NCI-H2029 (cell line): ENCODE measurements at regions not wholly inside any gene's neighbourhood (a gene's known extent, or its start where the extent isn't known, plus 50 kb on each side); places are given as distances from the start of the nearest gene placed in this dataset.

Source experiments
- DNase-seq: peaks from one replicate; lab custom pipeline; 2025; lab: John Stamatoyannopoulos, UW

- DNase-seq, result no peak
Measured at GRCh38 chr22:27123880-27124279, 466.5 kb downstream of the MIAT start.

DNA sequence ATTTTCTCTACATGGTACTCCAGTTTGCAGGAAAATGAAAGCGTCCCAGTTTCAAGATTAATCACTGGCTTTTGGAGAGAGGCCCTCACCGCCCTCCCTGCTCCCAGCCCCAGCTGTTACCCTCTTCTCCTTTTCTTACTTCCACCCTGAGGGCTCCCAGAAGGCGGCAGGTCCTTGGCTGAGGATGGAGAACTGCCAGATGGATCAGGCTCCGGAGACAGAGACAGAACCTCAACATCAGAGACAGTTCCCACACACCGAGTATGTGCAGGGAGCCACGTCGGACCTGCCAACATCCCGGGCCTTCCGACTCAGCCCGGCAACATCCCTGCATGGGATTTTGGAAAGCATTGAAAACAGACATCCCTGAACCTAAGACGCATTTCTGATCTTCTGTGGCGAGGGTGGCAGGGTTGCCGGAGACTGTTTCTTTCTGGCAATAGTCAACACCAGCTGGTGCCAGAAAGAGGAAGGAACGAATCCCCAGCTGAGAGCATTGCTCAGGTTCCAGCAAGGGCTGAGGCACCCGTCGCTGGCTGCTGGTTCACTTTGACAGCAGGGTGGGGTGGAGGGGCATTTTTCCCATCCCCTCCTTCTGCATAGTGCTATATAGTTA is 467.1 kb downstream of the MIAT start:
- DNase-seq, result no peak

DNA sequence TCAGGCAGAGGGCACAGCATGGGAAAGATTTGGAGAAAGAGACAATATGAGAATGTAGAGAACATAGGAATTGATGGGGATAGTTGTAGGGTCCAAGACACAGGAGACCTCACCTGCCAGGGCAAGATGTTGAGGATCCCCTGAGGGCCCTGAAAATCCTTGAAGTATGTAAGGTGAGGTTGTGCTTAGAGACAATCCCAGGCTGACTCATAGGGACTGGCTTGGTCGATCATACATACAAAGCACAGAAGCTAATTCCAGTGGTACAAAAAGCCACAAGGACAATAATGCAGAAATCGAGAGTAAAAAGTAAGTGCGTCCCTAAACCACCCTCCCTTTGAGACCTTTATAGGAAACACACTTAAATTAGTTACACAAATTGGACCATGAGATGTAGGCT is 468.2 kb downstream of the MIAT start:
- DNase-seq, result no peak

GRCh38 chr22:27127911-27128310 is 470.5 kb downstream of the MIAT start:
- DNase-seq, result no peak

DNA sequence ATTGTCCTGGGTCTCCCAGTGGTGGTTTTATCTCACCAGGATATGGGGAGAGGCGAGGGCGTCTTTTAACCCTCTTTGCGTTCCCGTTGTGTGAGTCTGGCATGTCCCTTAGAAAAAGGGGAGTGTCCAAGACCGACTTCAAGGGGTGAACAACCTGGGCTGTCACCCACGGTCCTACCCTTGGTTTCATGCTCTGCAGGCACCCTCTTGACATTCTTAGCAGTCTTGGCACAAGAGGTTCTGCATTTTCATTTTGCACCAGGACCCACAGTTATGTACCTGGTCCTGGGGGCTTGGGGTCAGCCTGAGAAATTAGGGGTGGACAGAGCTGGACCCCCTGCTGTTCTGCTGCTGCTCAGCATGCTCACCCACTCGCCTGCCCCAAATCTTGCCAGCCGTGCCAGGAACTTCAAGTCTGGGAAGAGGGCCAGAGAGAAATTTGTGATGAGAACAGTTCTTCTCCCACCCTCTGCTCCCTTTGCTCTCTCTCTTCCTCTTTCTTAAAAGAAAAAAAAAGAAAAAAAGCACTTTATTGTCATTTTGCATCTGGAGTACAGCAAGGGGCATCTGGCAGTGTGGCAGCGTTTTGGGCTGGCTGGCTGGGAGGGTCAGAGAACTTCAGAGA is 471.2 kb downstream of the MIAT start:
- no peak for DNase-seq

GRCh38 chr22:27129266-27129665 is 471.9 kb downstream of the MIAT start:
- DNase-seq, result no peak

DNA sequence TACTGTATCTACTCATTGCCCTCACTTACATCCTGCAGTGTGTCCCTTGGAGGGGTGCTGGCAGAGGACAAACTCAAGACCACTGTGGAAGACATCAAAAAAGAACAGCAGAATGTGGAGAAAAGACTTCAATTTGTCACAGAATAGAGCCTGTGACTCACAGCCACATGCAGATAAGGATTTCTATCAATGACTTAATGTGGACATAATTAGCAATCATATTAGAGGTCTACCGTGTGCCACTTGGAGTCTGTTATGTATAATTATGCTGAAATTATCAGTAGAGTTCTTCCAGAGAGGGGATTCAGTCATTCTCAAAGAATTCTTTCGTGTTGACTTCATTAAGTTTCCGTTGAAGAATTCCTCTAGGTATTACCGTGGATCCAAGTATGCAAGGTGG is 473.5 kb downstream of the MIAT start:
- DNase-seq, result no peak

DNA sequence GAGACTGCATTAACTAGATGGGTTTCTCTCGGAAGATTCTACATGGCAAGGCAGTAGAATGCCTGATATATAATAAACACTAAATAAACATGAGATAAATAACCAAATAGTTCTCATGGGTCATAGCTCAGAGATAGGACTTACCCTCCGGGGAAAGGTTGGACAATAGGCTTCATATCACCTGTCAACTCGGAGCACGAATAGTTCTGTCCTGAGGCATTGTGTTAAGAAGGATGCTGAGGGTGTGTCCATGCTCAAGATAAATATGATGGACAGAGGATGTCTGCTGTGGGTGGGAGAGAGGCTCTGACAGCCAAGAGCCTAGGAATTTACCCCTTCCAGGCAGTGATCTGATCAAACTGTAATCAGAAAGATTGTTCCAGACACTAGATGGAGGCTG is 474.0 kb downstream of the MIAT start:
- DNase-seq, result no peak

DNA sequence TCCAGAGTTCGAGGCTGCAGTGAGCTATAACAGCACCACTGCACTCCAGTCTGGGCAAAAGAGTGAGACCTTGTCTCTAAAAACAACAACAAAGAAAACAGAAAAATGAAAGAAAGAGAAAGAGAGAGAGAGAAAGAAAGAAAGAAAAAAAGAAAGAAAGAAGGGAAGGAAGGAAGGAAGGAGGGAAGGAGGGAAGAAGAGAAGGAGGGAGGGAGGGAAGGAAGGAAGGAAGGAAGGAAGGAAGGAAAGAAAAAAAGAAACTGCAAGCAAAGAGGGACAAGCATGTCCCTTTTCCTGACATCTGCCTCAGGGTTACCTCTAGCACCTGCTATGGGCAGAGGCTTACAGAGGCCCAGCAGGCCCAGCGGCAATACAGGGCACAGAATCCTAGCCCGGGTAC is 475.0 kb downstream of the MIAT start:
- DNase-seq, result no peak

DNA sequence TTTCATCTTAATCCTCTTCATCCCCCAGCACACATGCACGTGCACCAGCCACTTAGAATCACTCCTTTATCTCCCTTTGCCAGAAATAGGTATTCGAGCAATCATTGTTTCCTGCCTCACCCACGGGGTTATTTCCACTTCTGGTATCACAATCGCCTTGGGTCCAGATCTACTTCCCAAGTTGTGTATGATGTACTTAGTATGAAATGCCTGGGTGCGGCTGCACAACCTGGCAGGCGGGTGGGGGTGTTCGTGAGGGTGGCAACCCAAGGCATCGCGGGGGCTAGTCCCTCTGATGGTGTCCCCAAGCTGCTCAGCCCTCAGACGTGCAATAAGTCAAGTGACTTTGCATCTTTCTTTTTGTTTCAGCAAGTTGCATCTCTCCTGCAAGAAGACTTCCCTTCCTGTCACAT is 475.6 kb downstream of the MIAT start:
- no peak for DNase-seq

- DNase-seq, result no peak
Measured at GRCh38 chr22:27133681-27134314, 476.4 kb downstream of the MIAT start.

DNA sequence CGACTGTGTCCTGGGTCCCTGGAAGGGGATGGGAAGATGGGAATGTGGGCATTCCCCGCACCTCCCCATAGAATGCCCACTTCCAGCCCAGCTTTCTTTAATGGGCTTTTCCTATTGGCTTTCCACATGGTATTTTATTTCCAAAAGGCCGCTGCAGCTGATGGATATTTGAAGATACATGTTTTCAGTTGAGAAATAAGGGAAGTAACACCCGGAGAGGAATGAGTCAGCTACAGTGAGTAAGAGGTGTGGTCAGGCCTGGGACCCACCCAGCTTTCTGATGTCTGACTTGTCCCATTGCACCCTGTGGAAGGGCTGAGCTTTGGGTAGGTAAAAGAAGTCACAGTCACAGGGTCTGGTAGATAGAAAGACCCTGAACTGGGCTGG is 476.9 kb downstream of the MIAT start:
- DNase-seq, result no peak

DNA sequence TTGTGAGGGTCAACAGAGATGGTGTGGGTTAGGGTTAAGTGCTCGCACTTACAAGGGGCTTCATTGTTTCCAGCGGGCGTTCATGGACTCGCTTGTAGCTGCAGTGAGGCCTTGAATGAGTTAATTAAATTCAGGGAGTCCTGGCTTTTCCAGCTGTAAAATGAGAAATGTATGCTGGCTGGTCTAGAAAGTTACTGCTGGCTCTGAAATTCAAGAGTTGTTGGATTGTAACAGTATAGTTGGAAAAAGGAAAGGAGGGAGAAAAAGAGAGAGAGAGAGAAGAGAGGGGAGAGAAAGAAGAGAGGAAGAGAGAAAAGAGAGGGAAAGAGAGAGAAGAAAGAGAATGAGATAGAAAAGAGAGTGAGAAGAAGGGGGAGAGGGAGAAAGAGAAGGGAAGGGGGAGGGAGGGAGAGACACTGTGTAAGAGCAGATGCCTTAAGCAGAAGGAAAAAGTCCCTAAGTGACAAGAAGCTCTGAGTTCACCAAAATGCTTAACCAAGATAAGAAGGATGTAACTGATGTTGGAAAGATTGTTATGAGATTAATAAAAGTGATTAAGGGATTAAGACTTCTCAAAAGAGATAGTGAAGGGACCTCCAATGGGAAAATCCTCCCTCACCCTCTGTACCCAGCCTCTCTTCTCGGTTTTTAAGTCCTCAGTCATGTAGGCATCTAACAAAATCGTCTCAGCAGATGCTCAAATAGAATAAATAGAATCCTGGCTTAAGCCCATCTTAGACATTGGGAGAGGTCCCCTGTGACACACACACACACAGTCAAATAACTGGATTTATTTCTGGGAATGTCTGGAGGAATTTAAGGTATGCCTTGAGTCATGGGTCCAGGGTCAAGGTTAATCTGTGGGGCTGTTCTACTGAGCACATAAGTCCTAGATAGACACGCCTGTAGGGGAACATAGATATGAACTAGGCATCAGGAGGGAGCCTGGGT is 477.9 kb downstream of the MIAT start:
- DNase-seq, result no peak

- no peak for DNase-seq
Measured at GRCh38 chr22:27136596-27136995, 479.2 kb downstream of the MIAT start.

GRCh38 chr22:27137871-27138337 is 480.5 kb downstream of the MIAT start:
- no peak for DNase-seq

DNA sequence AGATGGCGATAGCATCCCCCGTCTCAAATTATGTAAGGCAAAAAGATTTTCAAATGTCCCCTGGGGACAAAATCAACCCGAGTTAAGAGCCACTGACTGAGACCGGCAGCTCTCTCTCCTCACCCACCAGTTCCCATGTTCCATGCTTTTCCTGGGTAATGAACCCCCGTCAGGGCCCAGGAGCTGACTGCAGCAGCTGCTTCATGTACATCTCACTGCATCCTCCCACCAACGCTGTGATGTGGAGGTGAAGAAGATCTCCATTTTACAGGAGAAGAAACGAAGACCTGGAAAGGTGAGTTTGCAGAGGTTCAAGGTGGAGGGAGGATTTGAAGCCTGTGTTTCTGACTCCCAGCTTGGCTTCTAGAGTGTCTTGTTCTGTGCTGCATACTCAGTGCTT is 481.1 kb downstream of the MIAT start:
- DNase-seq, result no peak

DNA sequence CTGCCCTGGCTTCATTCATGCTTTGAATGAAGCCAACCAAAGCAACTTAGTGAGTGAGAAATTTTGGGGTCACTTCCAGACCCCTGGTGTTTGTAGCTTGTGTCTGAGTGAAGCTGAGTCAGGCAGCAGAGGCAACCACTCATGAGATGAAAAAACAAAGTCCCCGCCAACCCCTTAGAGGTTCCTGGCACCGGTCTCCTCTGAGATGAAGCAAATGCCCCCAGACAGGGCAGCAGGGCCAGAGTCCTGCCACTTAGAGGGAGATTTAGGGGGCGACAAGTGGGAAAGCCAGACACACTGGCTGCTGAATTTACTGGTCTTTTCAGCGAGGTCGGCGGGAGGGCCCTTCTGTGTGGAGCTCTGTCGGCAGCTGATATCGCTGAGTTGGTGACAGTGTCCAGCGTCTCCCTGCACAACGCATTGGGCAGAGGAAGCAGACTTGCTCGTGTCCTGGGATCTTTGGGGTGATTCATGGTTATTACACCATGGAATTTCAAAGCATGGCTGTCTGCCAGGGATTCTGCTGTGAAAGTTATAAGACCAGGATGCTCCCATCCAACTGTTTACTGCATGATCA is 482.6 kb downstream of the MIAT start:
- DNase-seq, result no peak

DNA sequence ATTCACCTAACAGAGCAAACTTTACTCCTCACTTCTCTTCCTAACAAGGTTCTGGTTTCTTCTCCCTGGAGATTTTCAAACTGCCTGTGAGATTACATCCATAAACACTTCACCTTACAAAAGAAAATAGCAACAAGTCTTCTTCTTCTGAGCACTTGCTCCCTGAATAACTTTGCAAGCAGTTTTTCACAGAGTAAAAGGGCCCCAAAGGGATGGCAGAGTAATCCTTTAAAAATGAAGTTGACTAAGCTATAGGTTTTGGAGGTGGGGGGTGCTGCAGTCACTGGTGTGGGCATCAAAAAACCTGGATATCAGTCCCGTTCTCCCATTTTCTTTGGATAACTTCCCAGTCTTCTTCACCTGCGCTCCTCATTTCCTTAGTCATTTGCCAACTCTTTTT is 484.9 kb downstream of the MIAT start:
- DNase-seq, result no peak

DNA sequence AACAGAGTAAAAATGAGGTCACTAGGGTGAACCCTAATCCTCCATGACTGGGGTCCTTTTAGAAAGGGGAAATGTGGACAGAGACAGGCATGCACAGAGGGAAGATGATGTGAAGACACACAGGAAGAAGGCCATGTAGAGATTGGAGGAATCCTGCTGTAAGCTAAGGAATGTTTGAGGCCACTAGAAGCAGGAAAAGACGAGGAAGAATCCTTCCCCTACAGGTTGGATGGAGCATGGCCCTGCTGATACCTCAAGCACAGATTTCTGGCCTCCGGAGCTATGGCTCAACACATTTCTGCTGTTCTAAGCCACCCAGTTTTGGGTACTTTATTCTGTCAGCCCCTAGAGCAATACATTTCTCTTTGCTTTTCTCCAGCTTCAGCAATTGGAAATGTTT is 486.9 kb downstream of the MIAT start:
- no peak for DNase-seq

GRCh38 chr22:27146866-27147633 is 489.7 kb downstream of the MIAT start:
- no peak for DNase-seq

GRCh38 chr22:27148055-27148454 is 490.7 kb downstream of the MIAT start:
- DNase-seq, result no peak
